Panc1 (cell line): ENCODE measurements at regions not wholly inside any gene's neighbourhood (a gene's known extent, or its start where the extent isn't known, plus 50 kb on each side); places are given as distances from the start of the nearest gene placed in this dataset.

Experiments
- SIN3A ChIP-seq: IDR thresholded peaks from 2 replicates; pipeline ENCODE4 v1.6.1; 2012; ENCODE audit warnings: low read depth, mild to moderate bottlenecking, low read length, moderate library complexity, borderline replicate concordance; ENCODE audit not compliant: insufficient read depth
- TF ChIP-seq, protein P1 (sequence below): fragments of 450-650 bp; IDR thresholded peaks from 2 replicates; pipeline ENCODE4 v1.5.1; 2017; ENCODE audit warnings: mild to moderate bottlenecking
- TF ChIP-seq, protein P2 (sequence below), 2 experiments: IDR thresholded peaks; 2 replicates each; pipeline ENCODE4 v1.6.1; 2011 to 2012; ENCODE audit warnings: low read depth in 2 of 2, control low read depth in 1 of 2, low read length in 1 of 2, mild to moderate bottlenecking in 1 of 2, moderate library complexity in 1 of 2; ENCODE audit not compliant: insufficient read depth in 1 of 2

DNA sequence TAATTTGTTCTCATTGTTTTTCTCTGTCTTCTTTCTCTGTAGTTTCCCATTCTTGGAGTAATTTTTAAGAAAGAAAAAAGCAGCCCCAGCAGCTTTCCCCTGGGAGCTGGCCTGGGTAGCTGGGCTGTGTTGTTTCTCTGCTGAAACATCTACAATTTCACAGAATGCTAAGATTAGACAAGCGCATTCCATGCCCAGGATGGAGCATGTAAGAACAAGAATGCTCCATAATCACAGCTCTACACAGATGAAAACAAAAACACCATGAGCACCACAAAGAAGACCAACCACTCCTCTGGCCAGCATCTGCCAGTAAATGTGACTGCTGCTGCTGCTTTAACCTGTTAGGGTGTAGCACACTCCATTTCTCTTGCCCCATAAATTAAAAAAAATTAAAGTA, 239.2 kb upstream of the SLITRK1 start:
- TF ChIP-seq, protein P1, sequence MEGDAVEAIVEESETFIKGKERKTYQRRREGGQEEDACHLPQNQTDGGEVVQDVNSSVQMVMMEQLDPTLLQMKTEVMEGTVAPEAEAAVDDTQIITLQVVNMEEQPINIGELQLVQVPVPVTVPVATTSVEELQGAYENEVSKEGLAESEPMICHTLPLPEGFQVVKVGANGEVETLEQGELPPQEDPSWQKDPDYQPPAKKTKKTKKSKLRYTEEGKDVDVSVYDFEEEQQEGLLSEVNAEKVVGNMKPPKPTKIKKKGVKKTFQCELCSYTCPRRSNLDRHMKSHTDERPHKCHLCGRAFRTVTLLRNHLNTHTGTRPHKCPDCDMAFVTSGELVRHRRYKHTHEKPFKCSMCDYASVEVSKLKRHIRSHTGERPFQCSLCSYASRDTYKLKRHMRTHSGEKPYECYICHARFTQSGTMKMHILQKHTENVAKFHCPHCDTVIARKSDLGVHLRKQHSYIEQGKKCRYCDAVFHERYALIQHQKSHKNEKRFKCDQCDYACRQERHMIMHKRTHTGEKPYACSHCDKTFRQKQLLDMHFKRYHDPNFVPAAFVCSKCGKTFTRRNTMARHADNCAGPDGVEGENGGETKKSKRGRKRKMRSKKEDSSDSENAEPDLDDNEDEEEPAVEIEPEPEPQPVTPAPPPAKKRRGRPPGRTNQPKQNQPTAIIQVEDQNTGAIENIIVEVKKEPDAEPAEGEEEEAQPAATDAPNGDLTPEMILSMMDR: no peak
- TF ChIP-seq, protein P2, sequence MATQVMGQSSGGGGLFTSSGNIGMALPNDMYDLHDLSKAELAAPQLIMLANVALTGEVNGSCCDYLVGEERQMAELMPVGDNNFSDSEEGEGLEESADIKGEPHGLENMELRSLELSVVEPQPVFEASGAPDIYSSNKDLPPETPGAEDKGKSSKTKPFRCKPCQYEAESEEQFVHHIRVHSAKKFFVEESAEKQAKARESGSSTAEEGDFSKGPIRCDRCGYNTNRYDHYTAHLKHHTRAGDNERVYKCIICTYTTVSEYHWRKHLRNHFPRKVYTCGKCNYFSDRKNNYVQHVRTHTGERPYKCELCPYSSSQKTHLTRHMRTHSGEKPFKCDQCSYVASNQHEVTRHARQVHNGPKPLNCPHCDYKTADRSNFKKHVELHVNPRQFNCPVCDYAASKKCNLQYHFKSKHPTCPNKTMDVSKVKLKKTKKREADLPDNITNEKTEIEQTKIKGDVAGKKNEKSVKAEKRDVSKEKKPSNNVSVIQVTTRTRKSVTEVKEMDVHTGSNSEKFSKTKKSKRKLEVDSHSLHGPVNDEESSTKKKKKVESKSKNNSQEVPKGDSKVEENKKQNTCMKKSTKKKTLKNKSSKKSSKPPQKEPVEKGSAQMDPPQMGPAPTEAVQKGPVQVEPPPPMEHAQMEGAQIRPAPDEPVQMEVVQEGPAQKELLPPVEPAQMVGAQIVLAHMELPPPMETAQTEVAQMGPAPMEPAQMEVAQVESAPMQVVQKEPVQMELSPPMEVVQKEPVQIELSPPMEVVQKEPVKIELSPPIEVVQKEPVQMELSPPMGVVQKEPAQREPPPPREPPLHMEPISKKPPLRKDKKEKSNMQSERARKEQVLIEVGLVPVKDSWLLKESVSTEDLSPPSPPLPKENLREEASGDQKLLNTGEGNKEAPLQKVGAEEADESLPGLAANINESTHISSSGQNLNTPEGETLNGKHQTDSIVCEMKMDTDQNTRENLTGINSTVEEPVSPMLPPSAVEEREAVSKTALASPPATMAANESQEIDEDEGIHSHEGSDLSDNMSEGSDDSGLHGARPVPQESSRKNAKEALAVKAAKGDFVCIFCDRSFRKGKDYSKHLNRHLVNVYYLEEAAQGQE (IDR thresholded peaks at IDR 0.05; ENCODE audit: insufficient read depth in 1 of 2, low read depth in 2 of 2, low read length in 1 of 2): no peak
- no peak for TF ChIP-seq SIN3A
